IMR-90 (cell line): ENCODE measurements at regions not wholly inside any gene's neighbourhood (a gene's known extent, or its start where the extent isn't known, plus 50 kb on each side); places are given as distances from the start of the nearest gene placed in this dataset.

Source experiments
- CEBPB ChIP-seq: IDR thresholded peaks from 2 replicates; pipeline ENCODE4 v1.6.1; 2012; ENCODE audit warnings: low read depth, low read length, improper control_type of control experiment
- CHD1 ChIP-seq: IDR thresholded peaks from 2 replicates; pipeline ENCODE4 v1.6.1; 2012; ENCODE audit warnings: low read depth, low read length, improper control_type of control experiment
- FOS ChIP-seq: fragments of 150-350 bp; IDR thresholded peaks from 2 replicates; pipeline ENCODE4 v1.6.1; 2016; ENCODE audit warnings: low read depth, low read length
- MAZ ChIP-seq: IDR thresholded peaks from 2 replicates; pipeline ENCODE4 v1.6.1; 2012; ENCODE audit warnings: low read depth, mild to moderate bottlenecking, low read length, improper control_type of control experiment, moderate library complexity, borderline replicate concordance
- MXI1 ChIP-seq: IDR thresholded peaks from 2 replicates; pipeline ENCODE4 v1.6.1; 2012; ENCODE audit warnings: low read depth, mild to moderate bottlenecking, low read length, moderate library complexity, borderline replicate concordance
- NFE2L2 ChIP-seq: fragments of 150-350 bp; IDR thresholded peaks from 2 replicates; pipeline ENCODE4 v1.6.1; 2016; ENCODE audit warnings: low read depth, mild to moderate bottlenecking, low read length
- POLR2A ChIP-seq: IDR thresholded peaks from 2 replicates; pipeline ENCODE4 v1.6.1; 2012; ENCODE audit warnings: mild to moderate bottlenecking, low read depth, low read length
- RAD21 ChIP-seq: IDR thresholded peaks from 2 replicates; pipeline ENCODE4 v1.6.1; 2012; ENCODE audit warnings: low read length, improper control_type of control experiment
- RCOR1 ChIP-seq: IDR thresholded peaks from 2 replicates; pipeline ENCODE4 v1.6.1; 2012; ENCODE audit warnings: mild to moderate bottlenecking, low read length, improper control_type of control experiment; ENCODE audit not compliant: insufficient replicate concordance
- RFX5 ChIP-seq: IDR thresholded peaks from 2 replicates; pipeline ENCODE4 v1.8.0; 2012; ENCODE audit warnings: low read depth, mild to moderate bottlenecking, low read length, moderate library complexity
- SMC3 ChIP-seq: fragments of 150-350 bp; IDR thresholded peaks from 2 replicates; pipeline ENCODE4 v1.6.1; 2016; ENCODE audit warnings: low read depth, mild to moderate bottlenecking, antibody characterized with exemption, low read length, moderate library complexity
- TF ChIP-seq, protein P1 (sequence below): conservative IDR thresholded peaks from 2 replicates; pipeline ENCODE4 v1.5.1; 2012; ENCODE audit warnings: mild to moderate bottlenecking, low read depth, low read length, improper control_type of control experiment
- TF ChIP-seq, protein P2 (sequence below): fragments of 150-350 bp; IDR thresholded peaks from 2 replicates; pipeline ENCODE4 v1.6.1; 2017; ENCODE audit warnings: mild to moderate bottlenecking, antibody characterized with exemption, low read length, low read depth
- TF ChIP-seq, protein P3 (sequence below): fragments of 150-350 bp; IDR thresholded peaks from 2 replicates; pipeline ENCODE4 v1.6.1; 2016; ENCODE audit warnings: low read depth, mild to moderate bottlenecking, low read length, moderate library complexity, borderline replicate concordance

DNA sequence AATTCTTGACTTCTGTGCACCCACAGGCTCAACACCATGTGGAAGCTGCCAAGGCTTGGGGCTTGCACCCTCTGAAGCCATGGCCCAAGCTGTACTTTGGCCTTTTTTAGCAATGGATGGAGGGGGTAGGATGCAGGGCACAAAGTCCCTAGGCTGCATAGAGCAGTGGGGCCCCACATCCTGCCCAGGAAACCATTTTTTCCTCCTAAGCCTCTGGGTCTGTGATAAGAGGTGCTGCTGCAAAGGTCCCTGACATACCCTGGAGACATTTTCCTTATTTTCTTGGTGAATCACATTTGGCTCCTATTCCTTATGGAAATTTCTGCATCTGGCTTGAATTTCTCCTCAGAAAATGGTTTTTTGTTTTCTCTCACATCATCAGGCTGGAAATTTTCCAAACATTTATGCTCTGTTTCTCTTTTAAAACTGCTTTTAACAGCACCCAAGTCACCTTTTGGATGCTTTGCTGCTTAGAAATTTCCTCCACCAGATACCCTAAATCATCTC, 482.7 kb upstream of the TLE4 start:
- no peak for TF ChIP-seq RAD21
- no peak for TF ChIP-seq POLR2A
- TF ChIP-seq, protein P1, sequence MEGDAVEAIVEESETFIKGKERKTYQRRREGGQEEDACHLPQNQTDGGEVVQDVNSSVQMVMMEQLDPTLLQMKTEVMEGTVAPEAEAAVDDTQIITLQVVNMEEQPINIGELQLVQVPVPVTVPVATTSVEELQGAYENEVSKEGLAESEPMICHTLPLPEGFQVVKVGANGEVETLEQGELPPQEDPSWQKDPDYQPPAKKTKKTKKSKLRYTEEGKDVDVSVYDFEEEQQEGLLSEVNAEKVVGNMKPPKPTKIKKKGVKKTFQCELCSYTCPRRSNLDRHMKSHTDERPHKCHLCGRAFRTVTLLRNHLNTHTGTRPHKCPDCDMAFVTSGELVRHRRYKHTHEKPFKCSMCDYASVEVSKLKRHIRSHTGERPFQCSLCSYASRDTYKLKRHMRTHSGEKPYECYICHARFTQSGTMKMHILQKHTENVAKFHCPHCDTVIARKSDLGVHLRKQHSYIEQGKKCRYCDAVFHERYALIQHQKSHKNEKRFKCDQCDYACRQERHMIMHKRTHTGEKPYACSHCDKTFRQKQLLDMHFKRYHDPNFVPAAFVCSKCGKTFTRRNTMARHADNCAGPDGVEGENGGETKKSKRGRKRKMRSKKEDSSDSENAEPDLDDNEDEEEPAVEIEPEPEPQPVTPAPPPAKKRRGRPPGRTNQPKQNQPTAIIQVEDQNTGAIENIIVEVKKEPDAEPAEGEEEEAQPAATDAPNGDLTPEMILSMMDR: no peak
- TF ChIP-seq CEBPB: no peak
- TF ChIP-seq CHD1: no peak
- TF ChIP-seq RFX5: no peak
- TF ChIP-seq MXI1: no peak
- TF ChIP-seq, protein P2, sequence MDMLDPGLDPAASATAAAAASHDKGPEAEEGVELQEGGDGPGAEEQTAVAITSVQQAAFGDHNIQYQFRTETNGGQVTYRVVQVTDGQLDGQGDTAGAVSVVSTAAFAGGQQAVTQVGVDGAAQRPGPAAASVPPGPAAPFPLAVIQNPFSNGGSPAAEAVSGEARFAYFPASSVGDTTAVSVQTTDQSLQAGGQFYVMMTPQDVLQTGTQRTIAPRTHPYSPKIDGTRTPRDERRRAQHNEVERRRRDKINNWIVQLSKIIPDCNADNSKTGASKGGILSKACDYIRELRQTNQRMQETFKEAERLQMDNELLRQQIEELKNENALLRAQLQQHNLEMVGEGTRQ: no peak
- TF ChIP-seq FOS: no peak
- no peak for TF ChIP-seq RCOR1
- no peak for TF ChIP-seq SMC3
- TF ChIP-seq, protein P3, sequence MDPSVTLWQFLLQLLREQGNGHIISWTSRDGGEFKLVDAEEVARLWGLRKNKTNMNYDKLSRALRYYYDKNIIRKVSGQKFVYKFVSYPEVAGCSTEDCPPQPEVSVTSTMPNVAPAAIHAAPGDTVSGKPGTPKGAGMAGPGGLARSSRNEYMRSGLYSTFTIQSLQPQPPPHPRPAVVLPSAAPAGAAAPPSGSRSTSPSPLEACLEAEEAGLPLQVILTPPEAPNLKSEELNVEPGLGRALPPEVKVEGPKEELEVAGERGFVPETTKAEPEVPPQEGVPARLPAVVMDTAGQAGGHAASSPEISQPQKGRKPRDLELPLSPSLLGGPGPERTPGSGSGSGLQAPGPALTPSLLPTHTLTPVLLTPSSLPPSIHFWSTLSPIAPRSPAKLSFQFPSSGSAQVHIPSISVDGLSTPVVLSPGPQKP: no peak
- no peak for TF ChIP-seq NFE2L2
- TF ChIP-seq MAZ: no peak
